Mesodermal cell (in vitro differentiated cells): ENCODE measurements at regions not wholly inside any gene's neighbourhood (a gene's known extent, or its start where the extent isn't known, plus 50 kb on each side); places are given as distances from the start of the nearest gene placed in this dataset.
"Not testable (repeated sequence)": the region's sequence is repeated elsewhere in the genome, so short reads cannot be mapped to it uniquely, and the experiment has no call there.

Experiments
- H3K27ac ChIP-seq: 2 replicates; pipeline ENCODE4 v1.7.0; 2013; ENCODE audit warnings: mild to moderate bottlenecking, low read depth, low read length, moderate library complexity; ENCODE audit not compliant: severe bottlenecking
- H3K36me3 ChIP-seq: 2 replicates; pipeline ENCODE4 v1.7.1; 2013; ENCODE audit warnings: mild to moderate bottlenecking, low read length, moderate library complexity; ENCODE audit not compliant: control insufficient read depth, insufficient read depth
- H3K4me1 ChIP-seq: one replicate; pipeline ENCODE4 v1.7.1; 2013; ENCODE audit warnings: mild to moderate bottlenecking, low read length; ENCODE audit not compliant: insufficient read depth, control insufficient read depth, poor library complexity, severe bottlenecking
- H3K4me3 ChIP-seq: 2 replicates; pipeline ENCODE4 v1.7.0; 2013; ENCODE audit warnings: low read length, control low read depth, mild to moderate bottlenecking; ENCODE audit not compliant: insufficient read depth, poor library complexity, severe bottlenecking; ENCODE audit errors: extremely low read depth
- H3K9me3 ChIP-seq: 2 replicates; pipeline ENCODE4 v1.7.1; 2013; ENCODE audit warnings: mild to moderate bottlenecking, low read length, moderate library complexity; ENCODE audit not compliant: control insufficient read depth
- whole genome bisulfite sequencing, 2 experiments: methylation state at CpG; one replicate each; pipeline ENCODE4 v1.1.5; 2013; ENCODE audit warnings: missing lambda C conversion rate in 2 of 2; ENCODE audit not compliant: insufficient coverage in 2 of 2; 5-methylcytosine and 5-hydroxymethylcytosine counted together

GRCh38 chr2:239721991-239722759 is 303.0 kb downstream of the NDUFA10 start:
- Histone ChIP-seq H3K27ac (no peak overlapping the region), H3K36me3 (no peaks in the 10 kb centered on the region), H3K4me3 (no peak overlapping the region), H3K4me1 (no peaks in the 10 kb centered on the region), H3K9me3 (no peaks in the 10 kb centered on the region)
- WGBS, 2 experiments, result 88 to 91% methylated on average over 14 to 17 of the region's 18 CpGs

- no peaks in the 10 kb centered on the region for H3K36me3 ChIP-seq
- H3K4me3 ChIP-seq, result no peak overlapping the region
- H3K9me3 ChIP-seq, result no peaks in the 10 kb centered on the region
- no peak overlapping the region for H3K27ac ChIP-seq
- peaks cover 4% of the 10 kb centered on the region for H3K4me1 ChIP-seq
- 85 to 90% methylated on average over 7 to 9 of the region's 11 CpGs for WGBS, 2 experiments
Measured at GRCh38 chr2:239721531-239721930, 303.6 kb downstream of the NDUFA10 start.

- H3K27ac ChIP-seq, result no peak overlapping the region
- no peak overlapping the region for H3K4me3 ChIP-seq
- 91 to 92% methylated on average over 23 to 27 of the region's 27 CpGs for WGBS, 2 experiments
- no peaks in the 10 kb centered on the region for H3K36me3 ChIP-seq
- H3K4me1 ChIP-seq, result peaks cover 4% of the 10 kb centered on the region
- no peaks in the 10 kb centered on the region for H3K9me3 ChIP-seq
Measured at GRCh38 chr2:239720361-239721360, 304.5 kb downstream of the NDUFA10 start.

GRCh38 chr2:239719791-239720360 is 305.3 kb downstream of the NDUFA10 start:
- Histone ChIP-seq H3K36me3 (no peaks in the 10 kb centered on the region), H3K4me3 (no peak overlapping the region), H3K9me3 (no peaks in the 10 kb centered on the region), H3K27ac (no peak overlapping the region), H3K4me1 (peaks cover 4% of the 10 kb centered on the region)
- 87 to 88% methylated on average over 7 to 8 of the region's 9 CpGs for WGBS, 2 experiments

- H3K27ac ChIP-seq, H3K4me1 ChIP-seq, H3K36me3 ChIP-seq, H3K4me3 ChIP-seq, H3K9me3 ChIP-seq: not testable (repeated sequence)
- 80 to 84% methylated on average over 6 of the region's 6 CpGs for WGBS, 2 experiments
Measured at GRCh38 chr2:239718991-239719390, 306.2 kb downstream of the NDUFA10 start.

- no peak overlapping the region for H3K4me3 ChIP-seq
- peaks cover 4% of the 10 kb centered on the region for H3K4me1 ChIP-seq
- H3K9me3 ChIP-seq, result peaks cover 7% of the 10 kb centered on the region
- H3K36me3 ChIP-seq, result no peaks in the 10 kb centered on the region
- no peak overlapping the region for H3K27ac ChIP-seq
- 89 to 94% methylated on average over 19 to 22 of the region's 22 CpGs for WGBS, 2 experiments
Measured at GRCh38 chr2:239717706-239718105, 307.4 kb downstream of the NDUFA10 start.

GRCh38 chr2:239717319-239717675 is 307.8 kb downstream of the NDUFA10 start:
- Histone ChIP-seq H3K4me1 (peaks cover 4% of the 10 kb centered on the region), H3K4me3 (no peak overlapping the region), H3K27ac (no peak overlapping the region), H3K36me3 (no peaks in the 10 kb centered on the region), H3K9me3 (peaks cover 10% of the 10 kb centered on the region)
- 89 to 97% methylated on average over 2 to 3 of the region's 3 CpGs for WGBS, 2 experiments

GRCh38 chr2:239716536-239717318 is 308.4 kb downstream of the NDUFA10 start:
- Histone ChIP-seq H3K9me3 (peaks cover 10% of the 10 kb centered on the region), H3K36me3 (no peaks in the 10 kb centered on the region), H3K4me3 (no peak overlapping the region), H3K4me1 (peaks cover 4% of the 10 kb centered on the region), H3K27ac (no peak overlapping the region)
- WGBS, 2 experiments, result 88 to 89% methylated on average over 13 to 15 of the region's 16 CpGs

GRCh38 chr2:239716009-239716408 is 309.1 kb downstream of the NDUFA10 start:
- 88 to 94% methylated on average over 5 to 6 of the region's 6 CpGs for WGBS, 2 experiments
- Histone ChIP-seq H3K4me3 (no peak overlapping the region), H3K36me3 (no peaks in the 10 kb centered on the region), H3K27ac (no peak overlapping the region), H3K4me1 (peaks cover 4% of the 10 kb centered on the region), H3K9me3 (peaks cover 10% of the 10 kb centered on the region)

GRCh38 chr2:239715606-239716005 is 309.5 kb downstream of the NDUFA10 start:
- Histone ChIP-seq H3K4me3 (no peak overlapping the region), H3K27ac (no peak overlapping the region), H3K36me3 (no peaks in the 10 kb centered on the region), H3K9me3 (peaks cover 10% of the 10 kb centered on the region), H3K4me1 (peaks cover 4% of the 10 kb centered on the region)
- WGBS, 2 experiments, result 80 to 94% methylated on average over 11 to 14 of the region's 15 CpGs
